ENCODE measurements at regions not wholly inside any gene's neighbourhood (a gene's known extent, or its start where the extent isn't known, plus 50 kb on each side); places are given as distances from the start of the nearest gene placed in this dataset.
"Not testable (repeated sequence)": the region's sequence is repeated elsewhere in the genome, so short reads cannot be mapped to it uniquely, and the experiment has no call there.

DNA sequence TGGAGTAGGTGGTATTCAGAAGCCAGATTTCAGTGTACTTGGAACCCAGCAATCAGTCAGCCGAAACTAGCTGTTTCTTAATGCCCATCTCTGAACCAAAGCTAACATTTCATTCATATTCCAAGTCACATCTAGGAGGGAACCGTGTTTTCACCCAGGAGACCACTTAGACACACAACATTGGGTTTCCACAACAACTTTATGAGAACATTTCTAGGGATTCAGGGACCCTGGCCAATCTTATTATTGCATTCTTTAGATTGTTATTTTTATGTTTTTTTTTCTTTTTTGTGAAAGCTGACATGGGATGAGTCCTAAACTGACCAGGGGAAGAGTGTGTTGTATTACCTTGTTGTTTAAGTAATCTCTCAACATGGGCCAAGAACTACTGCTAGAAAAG is 72.5 kb upstream of the KIAA0040 start:
- TF ChIP-seq CTCF (conservative IDR thresholded peaks at IDR 0.05; ENCODE audit: low read length): no peak
- no peak overlapping the region for H3K4me3 ChIP-seq (ENCODE audit: low read length)
- no peak for DNase-seq (ENCODE audit: low read depth)

DNA sequence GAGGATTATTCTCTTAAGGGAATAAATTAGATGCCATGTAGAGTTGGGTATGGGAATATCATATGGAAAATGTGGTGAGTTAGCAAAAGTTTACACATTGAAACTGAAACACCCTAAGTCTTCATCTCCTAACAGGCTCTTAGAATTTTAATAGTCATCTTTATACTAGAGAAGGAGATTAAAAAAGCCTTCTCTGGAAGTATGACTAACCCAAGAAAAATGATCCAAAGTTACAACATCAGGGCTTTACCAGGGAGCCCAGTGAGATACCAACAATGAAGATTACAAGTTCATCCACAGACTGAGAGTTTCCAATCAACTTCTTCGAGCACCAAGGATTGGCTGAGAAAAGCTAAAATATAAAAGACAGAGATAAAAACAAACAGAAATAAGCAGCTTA is 70.0 kb upstream of the KIAA0040 start:
- no peak for TF ChIP-seq CTCF (conservative IDR thresholded peaks at IDR 0.05; ENCODE audit: low read length)
- no peak overlapping the region for H3K4me3 ChIP-seq (ENCODE audit: low read length)
- peak; percentile 4 for DNase-seq (ENCODE audit: low read depth)

DNA sequence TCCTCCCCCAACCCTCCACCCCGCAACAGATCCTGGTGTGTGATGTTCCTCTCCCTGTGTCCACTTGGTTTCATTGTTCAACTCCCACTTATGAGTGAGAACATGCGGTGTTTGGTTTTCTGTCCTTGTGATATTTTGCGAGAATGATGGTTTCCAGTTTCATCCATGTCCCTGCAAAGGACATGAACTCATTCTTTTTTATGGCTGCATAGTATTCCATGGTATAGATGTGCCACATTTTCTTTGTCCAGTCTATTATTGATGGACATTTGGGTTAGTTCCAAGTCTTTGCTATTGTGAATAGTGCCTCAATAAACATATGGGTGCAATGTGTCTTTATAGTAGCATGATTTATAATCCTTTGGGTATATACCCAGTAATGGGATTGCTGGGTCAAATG is 63.7 kb upstream of the KIAA0040 start:
- H3K4me3 ChIP-seq (ENCODE audit: low read length); DNase-seq (ENCODE audit: low read depth): not testable (repeated sequence)

- TF ChIP-seq CTCF (conservative IDR thresholded peaks at IDR 0.05; ENCODE audit: low read length): no peak
- no peak for DNase-seq (ENCODE audit: low read depth)
- no peak overlapping the region for H3K4me3 ChIP-seq (ENCODE audit: low read length)
Observed at GRCh38 chr1:175254190-175254589, 61.6 kb upstream of the KIAA0040 start.

DNA sequence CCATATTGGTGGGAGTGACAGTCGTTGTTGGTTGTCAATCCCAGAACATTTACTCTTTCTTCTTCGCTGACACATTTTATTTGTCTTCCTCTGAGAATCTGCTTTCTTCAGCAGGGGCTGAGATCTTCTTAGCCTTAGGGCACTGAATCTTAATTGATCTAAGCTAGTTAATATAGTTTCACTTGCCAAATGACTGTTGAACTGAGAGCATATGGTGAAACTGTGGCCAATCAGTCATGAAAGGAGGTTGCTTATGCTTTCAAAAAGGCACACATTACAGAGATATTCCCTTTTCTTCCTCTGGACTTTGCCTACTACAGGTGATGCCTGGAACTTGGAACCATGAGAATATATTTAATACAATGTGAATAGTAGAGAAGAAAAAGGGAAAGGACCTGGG is 60.0 kb upstream of the KIAA0040 start:
- H3K4me3 ChIP-seq (ENCODE audit: low read length): no peak overlapping the region
- DNase-seq (ENCODE audit: low read depth): no peak
- no peak for TF ChIP-seq CTCF (conservative IDR thresholded peaks at IDR 0.05; ENCODE audit: low read length)

DNA sequence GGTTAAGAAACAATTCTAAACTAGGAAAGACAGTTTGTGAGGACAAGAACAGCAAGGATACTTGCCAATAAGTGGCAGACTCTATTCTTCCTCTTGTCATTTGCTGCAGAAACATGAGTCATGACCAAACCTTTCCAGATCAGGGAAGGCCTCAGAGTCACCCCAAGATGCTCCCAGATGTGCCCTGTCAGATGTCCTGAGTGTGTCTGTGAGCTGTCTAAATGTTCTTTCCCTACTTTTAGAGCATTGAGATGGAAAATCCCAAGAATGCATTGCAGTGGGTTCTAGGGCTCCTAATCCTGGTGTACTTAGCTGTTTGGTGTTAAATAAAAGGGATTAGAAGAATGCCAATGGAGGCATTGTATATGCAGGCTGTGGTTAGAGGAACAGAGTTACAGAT is 57.5 kb upstream of the KIAA0040 start:
- TF ChIP-seq CTCF (conservative IDR thresholded peaks at IDR 0.05; ENCODE audit: low read length): no peak
- no peak for DNase-seq (ENCODE audit: low read depth)
- no peak overlapping the region for H3K4me3 ChIP-seq (ENCODE audit: low read length)

DNA sequence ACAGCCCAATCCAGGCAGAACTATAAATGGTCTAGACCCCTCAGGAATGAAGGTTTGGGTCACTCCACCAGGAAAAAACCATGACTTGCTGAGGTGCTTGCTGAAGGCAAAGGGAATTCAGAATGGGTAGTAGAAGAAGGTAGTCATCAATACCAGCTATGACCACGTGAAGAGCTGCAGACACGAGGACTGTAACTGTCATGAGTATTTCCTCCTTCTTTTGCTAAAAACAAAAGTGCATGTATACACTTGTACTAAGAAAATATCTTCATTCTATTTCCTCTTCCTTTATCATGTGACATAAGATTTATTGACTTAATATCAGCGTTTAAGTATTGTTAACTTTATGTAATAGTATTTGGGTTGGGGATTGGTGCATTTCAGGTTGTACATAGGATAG is 55.5 kb upstream of the KIAA0040 start:
- DNase-seq (ENCODE audit: low read depth); H3K4me3 ChIP-seq (ENCODE audit: low read length): not testable (repeated sequence)

- not testable (repeated sequence) for DNase-seq (ENCODE audit: low read depth); H3K4me3 ChIP-seq (ENCODE audit: low read length)
Observed at GRCh38 chr1:175247056-175247455, 54.5 kb upstream of the KIAA0040 start.

DNA sequence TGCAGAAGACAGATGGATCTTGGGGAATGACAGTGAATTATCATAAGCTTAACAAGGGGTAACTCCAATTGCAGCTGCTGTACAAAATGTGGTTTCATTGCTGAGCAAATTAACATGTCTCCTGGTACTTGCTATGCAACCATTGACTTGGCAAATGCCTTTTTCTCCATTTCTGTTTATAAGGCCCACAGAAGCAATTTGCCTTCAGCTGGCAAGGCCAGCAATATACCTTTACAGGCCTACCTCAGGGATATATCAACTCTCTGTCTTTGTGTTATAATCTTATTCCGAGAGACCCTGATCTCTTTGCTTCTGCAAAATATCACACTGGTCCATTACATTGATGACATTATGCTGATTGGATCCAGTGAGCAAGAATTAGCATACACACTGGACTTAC is 52.7 kb upstream of the KIAA0040 start:
- H3K4me3 ChIP-seq (ENCODE audit: low read length): no peak overlapping the region
- DNase-seq (ENCODE audit: low read depth): no peak
- no peak for TF ChIP-seq CTCF (conservative IDR thresholded peaks at IDR 0.05; ENCODE audit: low read length)

Measured in AG10803 (cell line).